Panc1 (cell line): ENCODE measurements at regions not wholly inside any gene's neighbourhood (a gene's known extent, or its start where the extent isn't known, plus 50 kb on each side); places are given as distances from the start of the nearest gene placed in this dataset.

Experiments
- ATAC-seq: fragments of 200-7000 bp; cut with Tn5 transposase; 2 replicates; pipeline ENCODE4 v1.9.1; 2020; ENCODE audit warnings: mild to moderate bottlenecking, moderate library complexity
- BruUV-seq: library from RNA; stranded (reverse); fragments of 400-500 nt; replicated peaks from 2 replicates; lab custom pipeline; 2021; lab: Mats Ljungman, UMichigan
- CTCF ChIA-PET: fragments of 300-600 bp; sonication (Branson Sonifier 250); formaldehyde crosslinking; loops from one replicate; lab custom pipeline; 2022; ENCODE audit warnings: antibody characterized with exemption; lab: Charles Lee
- POLR2A ChIA-PET: fragments of 300-600 bp; sonication (Branson Sonifier 250); formaldehyde crosslinking; loops from one replicate; lab custom pipeline; 2022; ENCODE audit warnings: antibody characterized with exemption; lab: Charles Lee
- DNase-seq: peaks from one replicate; pipeline ENCODE4 v3.0.0-alpha.2; 2010; ENCODE audit warnings: low read depth, low spot score
- H3K27ac ChIP-seq: 2 replicates; pipeline ENCODE4 v1.5.1; 2011; ENCODE audit warnings: mild to moderate bottlenecking, low read length, inconsistent platforms
- H3K27me3 ChIP-seq: fragments of 200-500 bp; sonication (Bioruptor generic); 2 replicates; pipeline ENCODE4 v1.6.0; 2014; ENCODE audit warnings: low read length, inconsistent platforms; ENCODE audit not compliant: control insufficient read depth, insufficient read depth
- H3K36me3 ChIP-seq: fragments of 200-500 bp; sonication (Bioruptor generic); 2 replicates; pipeline ENCODE4 v1.5.1; 2014; ENCODE audit warnings: inconsistent platforms, mild to moderate bottlenecking, low read length, moderate library complexity; ENCODE audit not compliant: control insufficient read depth, insufficient read depth
- H3K4me1 ChIP-seq: 2 replicates; pipeline ENCODE4 v1.5.1; 2011; ENCODE audit warnings: inconsistent platforms, mild to moderate bottlenecking, low read length, moderate library complexity; ENCODE audit not compliant: control insufficient read depth, insufficient read depth
- H3K4me3 ChIP-seq, 2 experiments: 2 replicates each; pipeline ENCODE4 v1.5.1; 2011 to 2012; ENCODE audit warnings: low read depth in 2 of 2, low read length in 2 of 2, mild to moderate bottlenecking in 2 of 2, inconsistent platforms in 1 of 2, moderate library complexity in 1 of 2
- H3K9me3 ChIP-seq: fragments of 200-500 bp; sonication (Bioruptor generic); 2 replicates; pipeline ENCODE4 v1.5.1; 2014; ENCODE audit warnings: low read depth, mild to moderate bottlenecking, inconsistent platforms, low read length, moderate library complexity; ENCODE audit not compliant: control insufficient read depth, insufficient read depth
- CTCF ChIP-seq: fragments of 450-650 bp; IDR thresholded peaks from 2 replicates; pipeline ENCODE4 v1.5.1; 2017; ENCODE audit warnings: mild to moderate bottlenecking
- POLR2AphosphoS5 ChIP-seq: IDR thresholded peaks from 2 replicates; pipeline ENCODE4 v1.6.1; 2012; ENCODE audit warnings: mild to moderate bottlenecking, low read depth, low read length, moderate library complexity
- REST ChIP-seq, 2 experiments: IDR thresholded peaks; 2 replicates each; pipeline ENCODE4 v1.6.1; 2011 to 2012; ENCODE audit warnings: low read depth in 2 of 2, control low read depth in 1 of 2, low read length in 1 of 2, mild to moderate bottlenecking in 1 of 2, moderate library complexity in 1 of 2; ENCODE audit not compliant: insufficient read depth in 1 of 2
- SIN3A ChIP-seq: IDR thresholded peaks from 2 replicates; pipeline ENCODE4 v1.6.1; 2012; ENCODE audit warnings: low read depth, mild to moderate bottlenecking, low read length, moderate library complexity, borderline replicate concordance; ENCODE audit not compliant: insufficient read depth
- TCF7L2 ChIP-seq: IDR thresholded peaks from 2 replicates; pipeline ENCODE4 v1.6.1; 2011; ENCODE audit warnings: mild to moderate bottlenecking, low read depth, low read length, inconsistent platforms
- in situ Hi-C: cut with HindIII; loops from 2 replicates; pipeline ENCODE4 v1.10.0; 2016; ENCODE audit warnings: low sequenced_read_pairs, low pct_unique_long_range_greater_than_20kb
- intact Hi-C: fragments of 100-400 bp; cut with micrococcal nuclease; formaldehyde crosslinking; loops from one replicate; pipeline ENCODE4 v1.10.0; 2022; ENCODE audit not compliant: unreplicated experiment

- H3K4me1 ChIP-seq: no peaks in the 10 kb centered on the region
- peaks cover 14% of the 10 kb centered on the region for H3K27me3 ChIP-seq
- ATAC-seq (no peak), DNase-seq (no peak)
- ChIA-PET CTCF (no interaction called here), POLR2A (no interaction called here)
- H3K27ac ChIP-seq: no peak overlapping the region
- no peak overlapping the region for H3K4me3 ChIP-seq
- intact Hi-C loops: no loop called here
- no peaks in the 10 kb centered on the region for H3K36me3 ChIP-seq
- TF ChIP-seq POLR2AphosphoS5: no peak
- TF ChIP-seq SIN3A: no peak
- no peak for TF ChIP-seq REST (IDR thresholded peaks at IDR 0.05; ENCODE audit: insufficient read depth in 1 of 2, low read depth in 2 of 2, low read length in 1 of 2)
- TF ChIP-seq CTCF: no peak
- no peak for TF ChIP-seq TCF7L2
- in situ Hi-C loops: no loop called here
- no peaks in the 10 kb centered on the region for H3K9me3 ChIP-seq
- no TSS peak for BruUV-seq
Measured at GRCh38 chr6:159535656-159536350, 157.2 kb downstream of the SOD2 start.

GRCh38 chr6:159533568-159533967 lies 159.5 kb downstream of the SOD2 start:
- H3K4me3 ChIP-seq: no peak overlapping the region
- no peaks in the 10 kb centered on the region for H3K9me3 ChIP-seq
- peaks cover 16% of the 10 kb centered on the region for H3K27me3 ChIP-seq
- in situ Hi-C loops: no loop called here
- BruUV-seq: no TSS peak
- intact Hi-C loops: no loop called here
- no peak for DNase-seq
- no peak for ATAC-seq
- H3K4me1 ChIP-seq: no peaks in the 10 kb centered on the region
- no peak overlapping the region for H3K27ac ChIP-seq
- H3K36me3 ChIP-seq: no peaks in the 10 kb centered on the region
- ChIA-PET POLR2A (no interaction called here), CTCF (no interaction called here)
- no peak for TF ChIP-seq TCF7L2
- no peak for TF ChIP-seq REST (IDR thresholded peaks at IDR 0.05; ENCODE audit: insufficient read depth in 1 of 2, low read depth in 2 of 2, low read length in 1 of 2)
- TF ChIP-seq CTCF: no peak
- no peak for TF ChIP-seq SIN3A
- no peak for TF ChIP-seq POLR2AphosphoS5
